SJCRH30 (cell line): ENCODE measurements at regions not wholly inside any gene's neighbourhood (a gene's known extent, or its start where the extent isn't known, plus 50 kb on each side); places are given as distances from the start of the nearest gene placed in this dataset.

Experiments
- DNase-seq, 2 experiments: peaks; one replicate each; pipeline ENCODE4 v3.0.0-alpha.2; 2015 to 2020
- H3K27ac ChIP-seq: fragments of 250-450 bp; sonication (Bioruptor Pico); 2 replicates; pipeline ENCODE4 v1.5.1; 2020; ENCODE audit warnings: mild to moderate bottlenecking, moderate library complexity
- H3K27me3 ChIP-seq: fragments of 250-450 bp; sonication (Bioruptor Pico); 2 replicates; pipeline ENCODE4 v1.5.1; 2020; ENCODE audit warnings: mild to moderate bottlenecking, moderate library complexity
- H3K36me3 ChIP-seq: fragments of 250-450 bp; sonication (Bioruptor Pico); 2 replicates; pipeline ENCODE4 v1.5.1; 2020; ENCODE audit warnings: mild to moderate bottlenecking, moderate library complexity
- H3K4me1 ChIP-seq: fragments of 250-450 bp; sonication (Bioruptor Pico); 2 replicates; pipeline ENCODE4 v1.5.1; 2020; ENCODE audit warnings: mild to moderate bottlenecking, moderate library complexity
- H3K4me3 ChIP-seq: fragments of 250-450 bp; sonication (Bioruptor Pico); 2 replicates; pipeline ENCODE4 v1.5.1; 2020; ENCODE audit warnings: mild to moderate bottlenecking, moderate library complexity
- H3K9me3 ChIP-seq: fragments of 250-450 bp; sonication (Bioruptor Pico); replicated peaks from 2 replicates; pipeline ENCODE4 v1.5.1; 2020; ENCODE audit warnings: mild to moderate bottlenecking, moderate library complexity

GRCh38 chr10:131792011-131792651, 108.7 kb upstream of the PPP2R2D start:
- H3K36me3 ChIP-seq = no peaks in the 10 kb centered on the region
- H3K4me1 ChIP-seq = no peaks in the 10 kb centered on the region
- H3K9me3 ChIP-seq = no peaks in the 10 kb centered on the region
- DNase-seq = no peak
- no peaks in the 10 kb centered on the region for H3K27me3 ChIP-seq
- no peak overlapping the region for H3K27ac ChIP-seq
- H3K4me3 ChIP-seq = no peak overlapping the region

GRCh38 chr10:131792809-131793208, 108.0 kb upstream of the PPP2R2D start:
- Histone ChIP-seq H3K27ac (no peak overlapping the region), H3K9me3 (no peaks in the 10 kb centered on the region), H3K36me3 (no peaks in the 10 kb centered on the region), H3K4me3 (no peak overlapping the region), H3K4me1 (no peaks in the 10 kb centered on the region), H3K27me3 (no peaks in the 10 kb centered on the region)
- DNase-seq = no peak

GRCh38 chr10:131795761-131796160, 105.0 kb upstream of the PPP2R2D start:
- Histone ChIP-seq H3K4me1 (no peaks in the 10 kb centered on the region), H3K9me3 (no peaks in the 10 kb centered on the region), H3K4me3 (no peak overlapping the region), H3K27ac (no peak overlapping the region), H3K27me3 (no peaks in the 10 kb centered on the region), H3K36me3 (no peaks in the 10 kb centered on the region)
- DNase-seq = no peak

GRCh38 chr10:131797626-131798025, 103.2 kb upstream of the PPP2R2D start:
- no peaks in the 10 kb centered on the region for H3K27me3 ChIP-seq
- no peaks in the 10 kb centered on the region for H3K4me1 ChIP-seq
- H3K36me3 ChIP-seq = no peaks in the 10 kb centered on the region
- H3K27ac ChIP-seq = no peak overlapping the region
- no peak for DNase-seq
- no peaks in the 10 kb centered on the region for H3K9me3 ChIP-seq
- H3K4me3 ChIP-seq = no peak overlapping the region

- Histone ChIP-seq H3K36me3 (no peaks in the 10 kb centered on the region), H3K4me3 (no peak overlapping the region), H3K27me3 (no peaks in the 10 kb centered on the region), H3K4me1 (no peaks in the 10 kb centered on the region), H3K9me3 (no peaks in the 10 kb centered on the region), H3K27ac (no peak overlapping the region)
- DNase-seq = no peak
These were observed 101.4 kb upstream of the PPP2R2D start for GRCh38 chr10:131799429-131799828.

- no peak overlapping the region for H3K27ac ChIP-seq
- H3K36me3 ChIP-seq = no peaks in the 10 kb centered on the region
- no peaks in the 10 kb centered on the region for H3K9me3 ChIP-seq
- no peak for DNase-seq
- H3K27me3 ChIP-seq = no peaks in the 10 kb centered on the region
- H3K4me1 ChIP-seq = no peaks in the 10 kb centered on the region
- no peak overlapping the region for H3K4me3 ChIP-seq
These were observed 98.5 kb upstream of the PPP2R2D start for GRCh38 chr10:131802156-131802915.

- Histone ChIP-seq H3K4me3 (no peak overlapping the region), H3K36me3 (no peaks in the 10 kb centered on the region), H3K9me3 (no peaks in the 10 kb centered on the region), H3K27me3 (no peaks in the 10 kb centered on the region), H3K4me1 (no peaks in the 10 kb centered on the region), H3K27ac (no peak overlapping the region)
- no peak for DNase-seq
These were observed 97.8 kb upstream of the PPP2R2D start for GRCh38 chr10:131802996-131803395.

GRCh38 chr10:131803860-131804425, 96.9 kb upstream of the PPP2R2D start:
- no peaks in the 10 kb centered on the region for H3K4me1 ChIP-seq
- no peak overlapping the region for H3K4me3 ChIP-seq
- no peak overlapping the region for H3K27ac ChIP-seq
- no peaks in the 10 kb centered on the region for H3K27me3 ChIP-seq
- DNase-seq = no peak
- no peaks in the 10 kb centered on the region for H3K9me3 ChIP-seq
- no peaks in the 10 kb centered on the region for H3K36me3 ChIP-seq

- Histone ChIP-seq H3K36me3 (no peaks in the 10 kb centered on the region), H3K27me3 (no peaks in the 10 kb centered on the region), H3K4me1 (no peaks in the 10 kb centered on the region), H3K9me3 (no peaks in the 10 kb centered on the region), H3K27ac (no peak overlapping the region), H3K4me3 (no peak overlapping the region)
- no peak for DNase-seq
These were observed 96.1 kb upstream of the PPP2R2D start for GRCh38 chr10:131804551-131805295.

GRCh38 chr10:131805696-131806095, 95.1 kb upstream of the PPP2R2D start:
- DNase-seq = no peak
- no peak overlapping the region for H3K27ac ChIP-seq
- no peaks in the 10 kb centered on the region for H3K4me1 ChIP-seq
- H3K9me3 ChIP-seq = no peaks in the 10 kb centered on the region
- H3K4me3 ChIP-seq = no peak overlapping the region
- H3K36me3 ChIP-seq = no peaks in the 10 kb centered on the region
- no peaks in the 10 kb centered on the region for H3K27me3 ChIP-seq

GRCh38 chr10:131806146-131806545, 94.7 kb upstream of the PPP2R2D start:
- H3K27ac ChIP-seq = no peak overlapping the region
- no peak overlapping the region for H3K4me3 ChIP-seq
- H3K9me3 ChIP-seq = no peaks in the 10 kb centered on the region
- DNase-seq = no peak
- H3K36me3 ChIP-seq = no peaks in the 10 kb centered on the region
- no peaks in the 10 kb centered on the region for H3K4me1 ChIP-seq
- no peaks in the 10 kb centered on the region for H3K27me3 ChIP-seq

- Histone ChIP-seq H3K27me3 (no peaks in the 10 kb centered on the region), H3K27ac (no peak overlapping the region), H3K4me3 (no peak overlapping the region), H3K4me1 (no peaks in the 10 kb centered on the region), H3K36me3 (no peaks in the 10 kb centered on the region), H3K9me3 (no peaks in the 10 kb centered on the region)
- no peak for DNase-seq
These were observed 94.0 kb upstream of the PPP2R2D start for GRCh38 chr10:131806646-131807317.

- H3K4me1 ChIP-seq = no peaks in the 10 kb centered on the region
- H3K4me3 ChIP-seq = no peak overlapping the region
- no peak overlapping the region for H3K27ac ChIP-seq
- H3K9me3 ChIP-seq = no peaks in the 10 kb centered on the region
- DNase-seq = no peak
- no peaks in the 10 kb centered on the region for H3K27me3 ChIP-seq
- H3K36me3 ChIP-seq = no peaks in the 10 kb centered on the region
These were observed 92.4 kb upstream of the PPP2R2D start for GRCh38 chr10:131808370-131808930.

GRCh38 chr10:131810036-131810804, 90.6 kb upstream of the PPP2R2D start:
- Histone ChIP-seq H3K27me3 (no peaks in the 10 kb centered on the region), H3K9me3 (no peaks in the 10 kb centered on the region), H3K4me1 (no peaks in the 10 kb centered on the region), H3K36me3 (no peaks in the 10 kb centered on the region), H3K27ac (no peak overlapping the region), H3K4me3 (no peak overlapping the region)
- no peak for DNase-seq
